GM12892 (cell line): ENCODE measurements at regions not wholly inside any gene's neighbourhood (a gene's known extent, or its start where the extent isn't known, plus 50 kb on each side); places are given as distances from the start of the nearest gene placed in this dataset.

Source experiments
- POLR2A ChIP-seq: IDR thresholded peaks from 2 replicates; pipeline ENCODE4 v1.6.1; 2011; ENCODE audit warnings: low read depth, low read length, control low read depth
- TAF1 ChIP-seq: IDR thresholded peaks from 2 replicates; pipeline ENCODE4 v1.6.1; 2011; ENCODE audit warnings: low read depth, mild to moderate bottlenecking, control low read depth, low read length, borderline replicate concordance

GRCh38 chr17:74083321-74083720, 120.2 kb upstream of the RPL38 start:
- TF ChIP-seq TAF1: no peak
- TF ChIP-seq POLR2A: no peak
